Stimulated activated CD4-positive, alpha-beta T cell treated with anti-CD3 and anti-CD28 coated beads, Interleukin-1b, Interleukin-23, amount 100 ng/mL, for 24 hours (primary cell): ENCODE measurements at regions not wholly inside any gene's neighbourhood (a gene's known extent, or its start where the extent isn't known, plus 50 kb on each side); places are given as distances from the start of the nearest gene placed in this dataset.

Experiments used
- DNase-seq, 4 experiments: peaks; one replicate each; pipeline ENCODE4 v3.0.0-alpha.2; 2020; ENCODE audit warnings: low read depth in 4 of 4, low spot score in 1 of 4

DNA sequence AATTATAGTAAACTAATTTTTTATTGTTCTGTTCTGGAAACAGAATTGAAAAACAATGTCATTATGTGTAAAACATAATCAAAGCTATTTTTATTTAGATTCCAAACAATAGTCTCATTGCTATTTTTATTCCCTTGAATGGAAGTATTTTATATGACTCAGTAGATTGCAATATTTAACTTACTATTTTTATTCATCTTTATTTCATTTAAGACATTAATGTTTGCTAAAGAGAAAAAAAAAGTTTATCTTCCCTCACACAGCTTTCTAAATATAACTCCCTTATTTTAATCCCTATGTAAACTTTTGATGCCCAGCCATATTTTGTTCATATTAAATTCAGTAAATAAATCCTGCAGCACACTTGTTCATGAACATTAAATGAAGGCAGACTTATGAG is 622.4 kb downstream of the SLC6A15 start:
- DNase-seq, result no peak

DNA sequence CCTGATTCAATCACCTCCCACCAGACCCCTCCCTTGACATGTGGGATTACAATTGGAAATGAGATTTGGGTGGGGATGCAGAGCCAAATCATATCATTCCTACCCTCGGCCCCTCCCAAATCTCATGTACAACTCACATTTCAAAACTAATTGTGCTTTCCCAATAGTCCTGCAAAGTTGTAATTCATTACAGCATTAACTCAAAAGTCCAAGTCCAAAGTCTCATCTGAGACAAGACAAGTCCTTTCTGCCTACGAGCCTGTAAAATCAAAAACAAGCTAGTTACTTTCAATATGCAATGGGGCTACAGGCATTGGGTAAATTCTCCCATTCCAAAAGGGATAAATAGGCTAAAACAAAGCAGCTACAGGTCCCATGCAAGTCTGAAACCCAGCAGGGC is 634.6 kb downstream of the SLC6A15 start:
- no peak for DNase-seq

DNA sequence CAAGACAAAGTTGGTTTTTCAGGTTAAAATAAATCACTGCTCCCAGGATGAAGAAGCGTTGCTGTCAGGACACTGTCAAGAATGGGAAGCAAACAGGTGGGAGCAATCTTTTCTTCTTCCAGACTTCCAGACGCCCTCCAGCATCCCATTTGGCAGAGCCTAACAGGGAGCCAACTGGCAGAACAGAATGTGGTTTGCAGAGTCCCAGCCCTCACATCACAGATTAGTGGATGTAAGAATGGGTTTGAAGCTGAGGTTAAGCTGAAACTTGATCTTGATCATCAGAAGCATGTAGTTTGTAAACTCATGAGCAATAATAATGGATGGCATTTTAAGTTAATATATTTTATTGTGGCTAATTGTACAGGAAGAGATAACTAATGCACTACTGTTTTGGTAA is 636.4 kb downstream of the SLC6A15 start:
- no peak for DNase-seq

DNA sequence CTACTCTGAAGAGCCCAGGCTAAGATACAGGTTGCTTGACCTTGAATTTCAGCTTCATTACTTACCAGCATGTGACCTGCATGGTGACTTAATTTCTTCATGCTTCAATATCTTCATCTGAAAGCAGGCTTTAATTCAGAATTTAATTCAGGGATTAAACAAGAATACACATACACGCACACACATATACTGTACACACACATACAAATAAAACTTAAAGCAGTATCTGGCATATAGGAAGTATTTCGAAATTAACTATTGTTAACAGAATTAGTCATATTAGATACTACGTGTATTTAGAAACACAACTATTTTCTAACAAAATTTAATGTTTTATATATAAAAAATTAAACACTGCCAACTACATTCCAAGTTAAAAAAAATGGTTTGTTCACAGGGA is 640.3 kb downstream of the SLC6A15 start:
- no peak for DNase-seq

- no peak for DNase-seq
These were observed 642.0 kb downstream of the SLC6A15 start for GRCh38 chr12:84270470-84271140.

GRCh38 chr12:84247931-84248330 is 664.7 kb downstream of the SLC6A15 start:
- no peak for DNase-seq

- no peak for DNase-seq
These were observed 668.9 kb downstream of the SLC6A15 start for GRCh38 chr12:84243686-84244085.

DNA sequence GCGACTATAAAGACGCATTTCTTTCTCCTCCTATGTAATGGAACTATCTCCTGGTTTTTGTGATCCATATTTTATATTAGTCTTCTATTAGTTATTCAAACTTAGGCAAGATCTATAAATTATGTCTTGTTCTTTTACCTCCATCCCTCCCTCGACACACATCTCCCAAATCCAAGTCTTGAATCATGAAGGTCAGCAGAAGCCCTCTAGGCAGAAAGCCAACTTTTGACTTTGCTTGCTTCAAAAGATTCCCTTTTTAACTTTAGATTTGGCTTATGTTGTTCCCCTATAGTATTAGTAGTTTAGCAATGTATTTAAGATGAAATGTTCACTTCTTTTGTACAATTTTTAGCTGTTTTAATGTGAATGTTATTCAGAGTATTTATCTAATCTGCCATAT is 689.8 kb downstream of the SLC6A15 start:
- DNase-seq, result no peak

- no peak for DNase-seq
These were observed 694.2 kb downstream of the SLC6A15 start for GRCh38 chr12:84218406-84218805.

DNA sequence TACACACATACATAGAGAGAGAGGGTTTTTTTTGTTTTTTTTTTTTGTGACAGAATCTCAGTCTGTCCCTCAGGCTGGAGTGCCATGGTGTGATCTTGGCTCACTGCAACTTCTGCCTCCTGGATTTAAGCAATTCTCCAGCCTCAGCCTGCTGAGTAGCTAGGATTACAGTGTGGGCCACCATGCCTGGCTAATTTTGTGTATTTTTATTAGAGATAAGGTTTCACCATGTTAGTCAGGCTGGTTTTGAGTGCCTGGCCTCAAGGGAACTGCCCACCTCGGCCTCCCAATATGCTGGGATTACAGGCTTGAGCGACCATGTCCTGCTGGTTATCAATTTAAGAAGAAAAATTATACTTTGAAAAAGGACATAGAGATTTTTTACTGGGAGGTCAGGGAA is 710.6 kb downstream of the SLC6A15 start:
- DNase-seq, result no peak

GRCh38 chr12:84198294-84198946 is 714.2 kb downstream of the SLC6A15 start:
- no peak for DNase-seq

- DNase-seq, result no peak
These were observed 720.8 kb downstream of the SLC6A15 start for GRCh38 chr12:84191779-84192178.

GRCh38 chr12:84186433-84186832 is 726.2 kb downstream of the SLC6A15 start:
- DNase-seq, result no peak

DNA sequence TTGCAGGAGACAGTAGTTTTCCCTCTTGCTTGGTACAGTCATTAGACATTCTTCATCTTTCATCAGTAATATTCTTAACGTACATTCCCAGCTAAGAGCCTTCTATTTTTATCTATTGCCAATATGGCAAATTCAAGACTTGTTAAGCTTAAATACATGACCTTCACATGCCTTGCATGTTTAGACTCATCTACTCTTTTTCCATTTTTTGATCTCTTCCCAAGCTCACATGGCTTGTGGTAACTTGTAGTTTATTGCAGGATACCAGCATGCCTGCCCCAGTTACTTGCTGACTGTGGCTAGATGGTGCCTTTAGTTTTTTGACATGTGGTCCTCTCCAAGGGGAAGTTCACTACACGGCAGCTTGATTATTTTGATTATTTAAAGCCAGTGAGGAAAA is 729.0 kb downstream of the SLC6A15 start:
- DNase-seq, result no peak

GRCh38 chr12:84174115-84174514 is 738.5 kb downstream of the SLC6A15 start:
- DNase-seq, result no peak

- no peak for DNase-seq
These were observed 739.7 kb downstream of the SLC6A15 start for GRCh38 chr12:84172823-84173424.

GRCh38 chr12:84166812-84167211 is 745.8 kb downstream of the SLC6A15 start:
- DNase-seq, result no peak

DNA sequence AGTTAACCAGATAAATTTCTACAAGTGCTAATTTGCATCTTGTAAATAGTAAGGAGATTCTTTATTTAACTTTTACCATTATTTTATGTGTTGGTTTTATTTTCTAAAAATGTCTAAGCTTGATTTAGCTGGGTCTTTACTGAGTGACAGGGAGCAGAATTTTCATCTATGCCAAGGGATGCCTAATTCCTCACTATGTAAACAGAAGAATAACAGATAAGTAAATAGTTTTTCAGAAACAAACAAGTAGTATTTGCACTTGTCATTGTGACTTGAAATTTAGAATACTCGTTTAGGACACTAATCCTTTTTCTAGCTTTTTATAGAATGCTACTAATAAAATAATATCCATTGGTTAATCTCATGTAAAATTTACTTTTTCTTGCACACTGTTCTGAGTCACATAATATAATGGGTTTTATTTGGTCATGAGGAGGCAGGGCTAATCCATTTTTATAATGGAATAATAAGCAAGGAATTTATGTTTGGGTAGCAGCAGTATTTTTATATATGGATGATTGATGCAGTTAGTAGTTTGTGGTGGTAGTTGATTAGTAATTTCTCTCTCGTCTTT is 746.5 kb downstream of the SLC6A15 start:
- no peak for DNase-seq

DNA sequence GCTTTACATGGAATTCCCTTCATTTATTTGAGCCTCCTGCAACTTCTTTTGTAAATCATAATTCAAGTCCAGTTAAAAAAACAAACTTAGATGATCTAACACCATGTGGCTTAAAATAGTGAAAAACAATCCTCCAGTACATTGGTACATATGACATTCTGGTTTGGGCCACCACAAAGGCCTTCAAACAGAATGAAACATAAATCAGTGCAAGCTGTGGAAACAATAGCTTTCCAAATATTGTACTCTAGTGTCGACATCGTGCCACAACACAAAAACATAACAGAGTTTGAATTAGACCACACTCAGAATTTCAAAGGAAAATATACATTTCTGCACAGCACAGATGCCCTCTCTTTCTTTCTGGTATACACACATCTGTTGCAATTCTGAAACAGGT is 751.3 kb downstream of the SLC6A15 start:
- DNase-seq, result no peak

- DNase-seq, result no peak
These were observed 753.3 kb downstream of the SLC6A15 start for GRCh38 chr12:84159260-84159659.

DNA sequence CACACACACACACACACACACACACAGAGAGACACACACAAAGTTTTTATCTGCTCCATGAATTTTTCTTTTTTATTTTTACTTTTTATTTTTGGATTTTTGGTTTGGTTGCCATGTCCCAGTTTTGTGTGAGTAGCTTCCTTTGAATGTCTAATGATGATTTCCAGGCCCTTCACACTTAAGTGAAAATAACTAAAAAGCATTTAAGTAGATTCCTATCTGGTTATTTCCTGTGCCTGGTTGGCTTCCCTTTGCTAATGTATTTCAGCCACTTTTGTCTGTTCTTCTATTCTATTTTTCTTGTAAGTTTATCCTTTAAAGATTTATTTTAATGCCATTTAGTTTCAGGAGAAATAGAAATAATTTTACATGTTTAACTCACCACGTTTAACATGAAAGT is 755.4 kb downstream of the SLC6A15 start:
- no peak for DNase-seq
